HG03439 (cell line): ENCODE measurements at regions not wholly inside any gene's neighbourhood (a gene's known extent, or its start where the extent isn't known, plus 50 kb on each side); places are given as distances from the start of the nearest gene placed in this dataset.

Source experiments
- ATAC-seq: cut with Tn5 transposase; IDR thresholded peaks from one replicate; pipeline ENCODE4 v1.9.1; 2021; ENCODE audit warnings: mild to moderate bottlenecking, moderate library complexity; ENCODE audit not compliant: unreplicated experiment

DNA sequence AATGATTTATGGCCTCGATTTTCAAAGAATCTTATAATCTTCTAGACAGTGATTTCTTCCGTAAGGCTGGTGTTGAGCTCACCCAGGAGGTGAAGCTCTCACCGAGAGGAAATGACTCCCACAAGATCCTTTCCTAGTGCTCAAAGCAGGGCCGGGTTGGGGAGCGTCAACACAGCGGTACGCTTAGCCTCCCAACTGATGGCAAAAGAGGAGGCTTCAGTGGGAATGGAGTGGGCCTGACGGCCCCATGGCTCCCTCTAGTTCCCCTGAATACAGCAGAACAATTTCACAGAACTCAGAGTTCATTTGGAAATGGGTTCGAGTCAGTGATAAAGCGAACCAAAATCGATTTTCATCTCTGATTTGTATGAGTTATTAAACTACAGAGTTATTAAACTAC, 449.5 kb downstream of the KLF12 start:
- no peak for ATAC-seq

DNA sequence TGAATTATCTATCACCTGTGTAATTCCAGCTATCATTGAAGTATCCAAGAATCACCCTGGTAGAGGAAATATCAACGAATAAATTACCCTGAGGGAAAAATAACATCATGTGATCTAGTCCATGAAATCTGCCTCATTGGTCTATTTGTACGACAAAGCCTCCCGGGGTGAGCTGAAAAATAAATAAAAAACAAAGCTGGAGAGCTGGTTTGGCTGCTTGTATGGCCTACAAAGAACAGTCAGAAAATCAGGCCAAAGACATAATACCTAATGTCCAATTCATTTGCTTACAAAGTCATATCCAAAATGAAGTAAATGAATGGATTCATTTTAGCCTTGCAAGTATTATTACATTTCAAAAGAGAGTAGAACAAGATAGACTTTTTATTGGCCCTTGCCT, 449.9 kb downstream of the KLF12 start:
- ATAC-seq, result no peak

DNA sequence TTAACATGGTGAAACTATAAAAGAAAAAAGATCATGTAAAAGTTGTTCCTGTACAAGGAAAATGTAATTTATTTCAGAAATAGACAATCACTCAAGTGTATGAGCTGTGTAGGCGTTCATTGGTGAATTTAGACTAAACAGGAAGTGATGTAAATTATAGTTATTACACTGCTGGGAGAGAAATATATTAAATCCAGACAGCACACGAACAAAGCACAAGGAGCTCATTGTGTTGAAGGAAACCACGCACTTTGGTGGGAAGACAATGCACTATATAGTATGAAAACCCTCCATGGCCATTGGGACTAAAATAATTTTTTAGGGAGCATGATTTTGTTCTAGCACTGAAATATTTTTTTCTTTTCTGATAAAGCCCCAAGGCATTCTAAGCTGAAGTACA, 450.5 kb downstream of the KLF12 start:
- no peak for ATAC-seq

DNA sequence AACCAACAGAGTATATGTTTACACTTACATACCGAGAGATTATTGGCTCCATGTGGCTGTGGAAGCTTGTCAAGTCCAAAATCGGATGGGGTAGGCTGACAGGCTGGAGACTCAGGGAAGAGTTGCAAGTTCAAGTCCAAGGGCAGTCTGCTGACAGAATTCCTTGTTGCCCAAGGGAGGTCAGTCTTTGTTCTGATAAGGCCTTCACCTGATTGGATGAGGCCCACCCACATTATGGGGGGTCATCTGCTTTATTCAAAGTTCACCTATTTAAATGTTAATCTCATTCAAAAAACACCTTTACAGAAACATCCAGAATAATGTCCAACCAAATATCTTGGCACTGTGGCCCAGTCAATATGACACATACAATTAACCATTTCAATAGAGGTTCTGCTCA, 452.4 kb downstream of the KLF12 start:
- no peak for ATAC-seq

DNA sequence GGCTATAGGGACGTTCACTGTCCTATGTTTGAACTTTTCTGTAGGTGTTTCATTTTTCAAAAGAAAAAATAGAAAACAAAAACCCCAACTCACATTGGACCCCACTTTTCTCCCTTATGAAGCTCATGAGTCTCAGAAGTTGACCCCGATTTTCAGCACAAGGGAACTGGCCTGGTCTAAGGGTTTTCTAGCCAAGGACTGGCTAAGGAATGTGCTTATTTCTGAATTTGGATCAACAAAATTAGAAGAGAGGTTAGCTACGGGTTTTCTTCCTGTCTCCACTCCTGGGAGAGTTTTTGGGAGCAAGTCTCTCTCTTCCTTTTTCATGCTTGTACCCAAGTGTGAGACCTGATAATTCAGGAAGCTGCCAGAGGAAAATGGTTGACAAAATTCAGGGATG, 453.2 kb downstream of the KLF12 start:
- ATAC-seq, result no peak

DNA sequence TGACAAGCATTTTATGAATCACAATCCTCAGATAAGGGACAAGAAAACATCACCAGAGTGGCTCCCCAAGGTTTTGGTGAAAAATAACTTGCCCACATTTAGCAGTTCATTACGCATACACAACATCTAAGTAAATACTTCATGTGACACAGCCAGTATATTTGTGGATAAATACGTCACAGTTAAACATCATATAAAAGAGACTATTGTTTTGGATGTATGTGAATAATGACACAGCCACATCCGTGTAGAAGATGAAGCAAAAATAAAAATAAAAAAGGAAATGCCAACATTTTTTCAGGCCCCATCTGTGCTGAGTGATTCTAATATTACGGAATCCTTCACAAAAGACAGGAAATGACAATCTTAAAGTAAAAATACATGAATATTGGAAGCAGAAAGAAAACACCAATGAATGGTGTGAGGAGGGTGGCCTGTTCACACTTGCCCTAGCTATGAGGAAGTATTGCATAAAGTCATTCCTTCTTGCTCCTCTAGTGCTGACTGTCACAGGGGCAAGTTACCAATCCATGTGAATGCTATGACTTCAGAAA, 457.1 kb downstream of the KLF12 start:
- ATAC-seq, result no peak

DNA sequence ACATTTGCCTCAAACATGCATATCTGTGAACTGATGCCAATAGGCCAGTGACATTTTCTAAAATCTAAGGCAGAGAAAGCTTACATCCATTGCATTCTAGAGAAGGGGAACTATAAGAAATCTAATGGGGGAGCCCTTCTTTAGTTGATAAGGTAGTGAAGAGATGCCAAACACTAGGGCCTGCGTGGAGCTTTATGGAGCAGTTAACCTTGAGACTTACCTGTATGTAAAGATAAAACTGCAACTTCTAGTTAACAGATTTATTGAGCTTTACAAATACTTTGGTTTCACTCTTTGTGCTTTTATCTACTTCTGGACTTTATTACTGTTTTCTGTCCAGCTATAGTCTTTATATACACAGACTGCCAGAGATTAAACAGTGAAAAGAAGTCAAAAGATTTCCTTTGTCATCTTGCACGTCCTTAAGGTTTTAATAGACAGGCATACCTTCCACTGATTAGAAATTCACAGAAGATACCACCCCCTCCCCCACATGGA, 457.6 kb downstream of the KLF12 start:
- no peak for ATAC-seq

DNA sequence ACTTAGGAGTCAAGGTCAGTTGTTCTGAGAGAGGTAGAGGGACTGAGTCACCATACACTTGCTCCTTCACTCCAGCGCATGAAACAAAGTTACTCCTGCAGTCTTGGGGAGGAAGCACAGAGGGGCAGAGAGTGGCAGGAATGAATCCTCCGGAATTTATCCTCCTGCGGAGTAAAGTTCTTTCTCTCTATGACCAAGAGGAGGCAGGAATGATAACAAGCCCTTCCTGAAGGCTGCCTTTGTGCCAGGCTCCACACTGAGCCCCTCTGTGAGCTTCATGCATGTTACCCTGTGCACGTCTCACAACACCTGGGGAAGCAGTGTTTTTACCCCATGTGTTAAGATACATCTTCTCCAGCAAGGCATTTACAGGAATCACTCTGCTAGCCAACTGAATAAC, 458.4 kb downstream of the KLF12 start:
- no peak for ATAC-seq

DNA sequence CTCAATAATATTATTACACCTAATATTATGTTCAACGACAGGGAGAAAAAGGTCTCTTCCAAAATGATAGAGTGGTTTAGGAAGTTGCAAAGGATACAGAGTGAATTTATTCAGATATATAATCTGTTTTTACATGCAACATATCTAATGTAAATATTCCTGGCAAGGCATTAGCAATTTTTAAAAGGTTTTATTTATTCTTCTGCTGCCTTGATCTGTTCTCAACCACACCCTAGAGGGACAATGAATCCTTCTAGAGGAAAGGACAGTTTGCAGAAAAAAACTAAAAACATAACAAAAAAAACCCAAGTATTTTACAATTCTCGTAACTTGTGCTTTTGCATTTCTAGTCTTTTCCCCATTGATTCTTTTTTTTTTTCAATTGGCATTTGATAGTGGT, 459.6 kb downstream of the KLF12 start:
- ATAC-seq, result no peak

DNA sequence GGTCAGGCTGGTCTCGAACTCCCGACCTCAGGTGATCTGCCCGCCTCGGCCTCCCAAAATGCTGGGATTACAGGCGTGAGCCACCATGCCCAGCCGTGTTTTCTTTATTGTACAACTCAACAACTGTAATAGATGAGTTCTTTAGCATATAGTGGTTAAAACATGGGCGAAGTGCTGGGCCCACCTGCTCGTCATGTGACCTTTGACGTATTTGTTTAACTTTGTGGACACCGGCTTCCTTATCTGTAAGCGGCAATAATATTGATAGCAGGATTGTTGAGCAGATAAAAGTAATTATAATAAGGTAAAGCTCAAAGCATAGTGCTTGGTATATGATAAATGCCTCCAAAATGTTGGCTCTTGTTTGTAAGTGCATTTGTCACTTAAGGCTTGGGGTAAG, 460.3 kb downstream of the KLF12 start:
- ATAC-seq, result no peak

DNA sequence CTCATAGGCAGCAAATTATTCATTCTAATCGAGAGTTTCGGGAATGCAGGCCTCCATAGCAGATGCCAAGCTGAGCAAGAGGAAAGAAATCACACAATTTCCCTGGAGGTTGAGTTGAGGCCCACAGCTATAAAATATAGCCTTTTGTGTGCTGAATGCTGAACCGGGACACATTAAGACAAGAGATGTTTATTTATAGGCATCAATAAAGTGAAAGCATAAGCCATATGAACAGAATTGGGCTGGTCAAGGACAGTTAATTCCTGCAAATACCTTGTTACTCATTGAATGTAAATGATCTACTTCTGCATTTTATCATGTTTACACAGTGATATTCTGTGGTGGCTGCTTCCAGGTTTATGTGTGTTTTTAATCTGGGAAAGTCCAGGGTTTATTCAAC, 461.7 kb downstream of the KLF12 start:
- no peak for ATAC-seq

DNA sequence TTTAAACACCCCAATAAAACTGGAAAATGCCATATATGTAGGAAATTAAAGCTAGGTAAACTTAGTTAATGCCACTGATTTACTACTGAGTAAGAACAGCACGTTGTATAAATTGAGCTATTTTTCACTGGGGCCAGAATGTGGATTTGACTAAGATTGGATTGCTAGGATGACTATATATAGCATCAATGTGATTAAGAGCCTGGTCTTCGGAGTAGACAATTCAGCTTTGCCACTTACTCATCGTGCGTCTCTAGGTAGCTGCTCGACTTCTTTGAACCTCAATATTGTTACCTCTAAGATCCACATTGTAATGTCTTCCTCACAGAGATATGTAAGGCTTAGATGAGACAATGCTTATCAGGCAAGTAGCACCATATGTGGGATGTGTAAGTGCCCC, 462.5 kb downstream of the KLF12 start:
- no peak for ATAC-seq

DNA sequence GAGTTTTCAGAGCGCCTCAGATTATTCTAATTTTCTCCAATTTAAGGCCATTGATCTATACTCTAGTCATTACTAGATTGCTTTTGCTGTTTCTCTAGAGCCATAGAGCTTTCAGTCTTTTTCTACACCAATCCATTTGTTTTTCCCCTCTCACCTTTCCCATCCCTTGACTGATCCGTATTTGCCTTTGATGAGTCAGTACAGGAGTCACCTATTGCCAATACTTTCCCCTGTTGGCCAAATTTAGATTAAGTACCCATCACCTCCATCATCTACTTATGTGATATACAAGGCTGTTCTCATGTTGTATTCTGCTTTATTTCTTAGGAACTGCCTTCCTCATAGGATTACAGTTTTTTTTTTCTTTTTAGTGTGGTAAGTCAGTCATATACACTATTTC, 463.2 kb downstream of the KLF12 start:
- no peak for ATAC-seq

DNA sequence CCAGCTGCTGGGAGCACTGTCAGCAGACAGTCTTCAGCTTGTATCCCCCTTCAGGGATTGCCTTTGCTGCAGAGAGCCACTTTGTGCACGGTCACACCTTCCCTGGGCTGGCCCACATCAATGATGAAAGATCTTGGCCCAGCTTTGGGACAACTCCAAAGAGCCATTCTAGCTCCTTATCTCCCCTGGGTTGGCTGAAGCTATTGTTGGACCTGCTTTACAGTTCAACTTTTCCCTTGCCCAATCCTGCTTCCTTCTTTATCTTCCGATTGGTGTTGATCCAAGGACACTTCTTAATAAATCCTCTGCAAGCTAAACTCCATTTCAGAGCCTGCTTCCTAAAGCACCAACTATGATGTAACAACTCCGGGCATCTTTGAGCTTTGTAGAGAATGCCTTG, 466.4 kb downstream of the KLF12 start:
- no peak for ATAC-seq

DNA sequence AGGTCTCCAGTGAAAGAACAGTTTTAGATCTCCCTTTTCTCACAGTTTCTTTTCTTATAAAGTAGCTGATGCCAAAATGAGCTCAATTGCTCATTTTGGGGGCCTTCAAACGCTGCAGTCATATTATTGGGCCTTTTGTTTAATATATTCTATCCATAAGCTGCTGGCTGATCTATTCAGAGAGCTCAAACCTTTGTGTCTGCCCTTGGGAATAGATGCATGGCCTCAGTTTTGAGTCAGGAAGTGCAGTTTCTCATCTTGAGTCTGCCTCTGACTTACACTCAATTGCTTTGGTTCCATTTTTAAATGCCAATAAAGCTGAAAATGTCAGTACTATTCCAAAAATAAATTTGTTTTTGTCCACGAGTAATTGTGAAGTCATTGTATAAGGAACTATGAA, 468.9 kb downstream of the KLF12 start:
- ATAC-seq, result no peak

DNA sequence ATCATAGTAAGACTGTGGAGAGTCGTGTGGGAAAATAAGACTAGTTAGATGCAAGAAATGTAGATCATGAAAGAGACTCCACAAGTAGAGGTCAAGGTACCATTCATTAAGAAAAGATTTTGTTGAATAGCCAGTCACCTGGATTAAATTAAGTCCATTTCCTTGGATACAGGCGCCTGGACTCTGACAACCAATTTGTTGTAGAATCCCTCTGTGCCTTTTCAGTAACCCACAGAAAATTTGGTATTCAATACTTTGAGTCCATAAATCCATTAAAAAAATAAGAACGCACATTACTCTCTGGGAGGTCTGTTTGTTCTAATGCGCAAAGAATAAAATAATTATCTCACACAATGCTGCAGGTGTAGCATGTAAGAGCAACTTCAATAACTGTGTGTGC, 469.4 kb downstream of the KLF12 start:
- ATAC-seq, result no peak

DNA sequence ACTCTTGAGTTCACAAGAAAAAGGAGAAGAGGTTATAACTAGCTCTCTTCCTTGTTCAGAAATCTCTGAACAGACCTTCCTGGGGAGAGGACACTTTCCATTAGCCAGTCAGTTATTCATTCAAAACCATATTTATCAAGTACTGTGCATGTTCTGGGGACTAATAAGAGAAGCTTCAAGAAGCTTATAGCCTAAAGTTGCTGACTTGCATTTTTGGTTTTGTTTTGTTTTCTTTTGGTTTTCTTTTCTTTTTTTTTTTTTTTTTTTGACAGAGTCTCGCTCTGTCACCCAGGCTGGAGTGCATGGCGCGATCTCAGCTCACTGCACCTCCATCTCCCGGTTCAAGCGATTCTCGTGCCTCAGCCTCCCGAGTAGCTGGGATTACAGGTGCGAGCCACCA, 471.4 kb downstream of the KLF12 start:
- ATAC-seq, result no peak

DNA sequence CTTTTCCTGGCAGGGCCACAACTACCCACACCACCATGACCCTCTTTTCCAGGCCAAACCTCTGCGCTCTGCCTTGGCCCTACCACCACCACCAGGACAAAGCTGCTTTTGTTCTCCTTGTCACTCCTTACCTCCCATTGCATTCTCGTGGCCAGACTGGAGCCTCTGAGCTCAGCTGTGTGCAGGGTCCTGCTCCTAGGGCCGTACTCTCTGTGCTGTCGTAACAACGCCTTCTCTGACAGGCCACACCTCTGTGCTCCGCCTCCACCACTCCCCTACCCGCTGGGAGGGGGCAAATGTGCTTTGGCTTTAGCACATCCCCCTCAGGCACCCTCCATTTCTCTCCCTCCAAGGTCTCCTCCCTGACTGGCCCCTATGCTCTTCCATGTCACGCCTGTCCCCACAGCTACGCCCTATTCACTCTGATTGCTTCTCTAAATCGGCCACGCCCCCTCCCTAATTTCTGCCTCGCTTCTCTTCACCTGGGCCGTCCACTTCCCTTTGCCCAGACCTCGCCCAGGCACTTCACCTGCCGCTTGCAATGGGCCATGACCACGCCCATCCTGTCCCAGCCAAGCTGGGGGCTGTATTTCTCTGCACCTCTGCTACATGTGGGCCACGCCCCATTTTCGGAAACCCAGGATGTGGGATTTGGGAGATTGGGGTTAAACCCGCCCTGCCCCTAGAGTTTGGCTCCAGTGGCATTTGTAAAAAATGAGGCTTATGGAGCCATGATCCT, 472.3 kb downstream of the KLF12 start:
- no peak for ATAC-seq

DNA sequence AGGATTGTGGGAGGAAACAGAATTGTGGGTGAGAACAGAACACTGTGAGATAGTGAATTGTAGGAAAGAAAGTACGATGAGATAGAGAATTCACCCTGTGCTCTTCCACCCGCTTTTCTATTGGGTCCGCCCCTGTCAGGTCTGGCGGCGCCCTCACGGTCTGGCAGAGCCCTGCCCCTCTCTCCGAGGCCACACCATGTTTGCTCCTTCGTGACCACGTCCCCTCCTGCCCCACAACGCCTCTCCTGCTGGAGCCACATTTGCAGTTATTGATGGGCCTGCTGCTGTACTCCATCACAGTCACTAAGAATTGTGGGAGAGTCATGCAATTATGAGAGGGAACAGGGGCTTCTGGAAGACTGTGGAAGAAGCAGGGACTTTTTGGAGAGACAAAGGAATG, 473.1 kb downstream of the KLF12 start:
- ATAC-seq, result no peak

DNA sequence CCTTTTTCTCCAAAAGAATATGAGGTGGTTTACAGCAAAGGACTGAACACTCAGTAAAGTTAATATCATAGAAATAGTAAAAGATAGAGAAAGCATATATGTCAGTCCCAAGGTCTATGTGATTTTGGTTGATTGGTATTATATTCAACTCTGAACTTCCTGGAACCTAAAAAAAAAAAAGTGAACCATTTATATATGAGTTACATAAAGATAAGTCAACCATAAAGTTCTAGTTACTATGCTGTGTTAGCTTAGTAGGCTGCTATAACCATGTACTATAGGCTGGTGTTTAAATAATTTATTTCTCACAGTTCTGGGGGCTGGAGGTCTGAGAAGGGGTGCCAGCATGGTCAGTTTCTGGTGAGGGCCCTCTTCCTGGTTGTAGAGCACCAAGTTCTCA, 475.6 kb downstream of the KLF12 start:
- ATAC-seq, result no peak

DNA sequence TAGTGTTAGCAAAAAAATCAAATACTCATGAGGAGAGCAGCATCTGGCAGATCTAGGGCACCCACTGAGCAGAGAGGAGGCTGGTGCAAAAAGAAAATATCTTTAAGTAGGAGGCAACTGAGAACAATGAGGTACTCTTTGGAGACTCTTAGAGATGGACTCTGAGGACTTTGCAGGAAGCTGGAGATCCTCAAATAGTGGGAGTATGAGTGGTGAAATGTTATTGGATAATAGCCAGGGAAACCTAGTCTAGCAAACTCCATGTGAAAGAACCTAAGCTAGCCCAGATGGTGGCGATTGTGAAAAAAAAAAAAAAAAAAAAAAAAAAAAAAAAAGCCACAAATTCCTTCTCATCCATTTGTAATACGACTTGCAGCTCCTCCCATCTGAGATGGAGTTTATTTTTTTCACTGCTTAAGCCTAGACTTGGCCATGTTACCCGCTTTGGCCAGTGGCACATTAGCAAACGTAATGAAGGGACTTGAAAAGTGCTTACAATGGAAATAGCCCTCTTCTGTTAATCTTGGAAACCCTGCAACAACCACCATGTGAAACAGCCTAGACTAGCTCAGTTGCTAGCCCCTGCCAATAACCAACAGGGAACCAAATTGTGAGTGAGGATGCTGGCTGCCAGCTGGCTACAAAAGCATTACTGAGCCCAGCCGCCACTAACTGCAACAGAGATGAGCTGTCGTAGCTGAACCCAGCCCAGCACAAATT, 476.2 kb downstream of the KLF12 start:
- ATAC-seq, result no peak

DNA sequence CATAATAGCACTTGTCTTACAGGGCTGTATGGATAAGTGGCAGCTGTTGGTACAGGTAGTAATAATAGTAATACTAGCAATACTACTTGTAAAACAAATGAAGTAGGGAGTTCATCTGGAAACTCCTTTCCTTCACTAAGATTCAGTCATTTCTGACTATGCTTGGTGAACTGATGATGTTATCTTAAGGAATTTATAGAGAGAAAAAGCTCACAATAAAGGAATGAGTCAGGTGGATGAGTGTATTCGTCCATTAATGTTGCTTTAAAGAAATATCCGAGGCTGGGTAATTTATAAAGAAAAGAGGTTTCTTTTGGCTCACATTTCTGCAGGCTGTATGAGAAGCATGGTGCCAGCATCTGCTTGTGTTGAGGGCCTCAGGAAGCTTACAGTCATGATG, 477.3 kb downstream of the KLF12 start:
- no peak for ATAC-seq
